Mucosa of descending colon (tissue), 3 donors: ENCODE measurements at regions not wholly inside any gene's neighbourhood (a gene's known extent, or its start where the extent isn't known, plus 50 kb on each side); places are given as distances from the start of the nearest gene placed in this dataset.

Source experiments
- ATAC-seq: fragments of 200-7000 bp; cut with Tn5 transposase; one replicate; pipeline ENCODE4 v1.9.1; 2020; ENCODE audit warnings: mild to moderate bottlenecking, moderate library complexity
- DNase-seq, 3 donors: peaks; one replicate each; pipeline ENCODE4 v3.0.0-alpha.2; 2020
- H3K36me3 ChIP-seq: fragments of 200-600 bp; one replicate; pipeline ENCODE4 v1.8.0; 2021; ENCODE audit warnings: low read depth, mild to moderate bottlenecking
- H3K4me1 ChIP-seq: fragments of 200-600 bp; one replicate; pipeline ENCODE4 v1.8.0; 2021; ENCODE audit warnings: low read depth, mild to moderate bottlenecking
- H3K4me3 ChIP-seq: fragments of 200-600 bp; one replicate; pipeline ENCODE4 v1.8.0; 2021; ENCODE audit warnings: mild to moderate bottlenecking
- H3K9me3 ChIP-seq: fragments of 200-600 bp; one replicate; pipeline ENCODE4 v1.8.0; 2021; ENCODE audit warnings: mild to moderate bottlenecking
- CTCF ChIP-seq: fragments of 200-600 bp; IDR thresholded peaks from one replicate; pipeline ENCODE4 v1.8.0; 2022; ENCODE audit warnings: antibody characterized with exemption, mild to moderate bottlenecking
- intact Hi-C, 2 donors: fragments of 100-400 bp; cut with DNase I in 1 of 2; cut with micrococcal nuclease in 1 of 2; formaldehyde crosslinking; loops; one replicate each; pipeline versions ENCODE4 v1.11.0 to v1.11.1; 2022; cut with DNase I, micrococcal nuclease
- donor health status: DM: no; HTN: no; CAD: no; lungs with moderate emphysema.
- donor health status: DM: no; HTN: no; CAD: no.
- donor health status: DM: no; HTN: yes; CAD: no.

GRCh38 chrX:149992918-149993317 is 54.6 kb upstream of the EOLA2 start:
- ATAC-seq (no peak), DNase-seq (no peak)
- intact Hi-C loops, result no loop called here
- Histone ChIP-seq H3K9me3 (no peaks in the 10 kb centered on the region), H3K36me3 (no peaks in the 10 kb centered on the region), H3K4me1 (no peaks in the 10 kb centered on the region), H3K4me3 (no peak overlapping the region)
- TF ChIP-seq CTCF, result no peak

GRCh38 chrX:149993989-149994388 is 55.7 kb upstream of the EOLA2 start:
- no peaks in the 10 kb centered on the region for H3K4me1 ChIP-seq
- no peak for TF ChIP-seq CTCF
- no peaks in the 10 kb centered on the region for H3K36me3 ChIP-seq
- DNase-seq (no peak), ATAC-seq (no peak)
- H3K9me3 ChIP-seq, result no peaks in the 10 kb centered on the region
- no peak overlapping the region for H3K4me3 ChIP-seq
- intact Hi-C loops, result no loop called here

- no peak for DNase-seq
- H3K36me3 ChIP-seq, result no peaks in the 10 kb centered on the region
- H3K4me3 ChIP-seq, result no peak overlapping the region
- no peak for ATAC-seq
- no peak for TF ChIP-seq CTCF
- intact Hi-C loops, result no loop called here
- no peaks in the 10 kb centered on the region for H3K4me1 ChIP-seq
- no peaks in the 10 kb centered on the region for H3K9me3 ChIP-seq
Observed at GRCh38 chrX:149996515-149996914, 58.2 kb upstream of the EOLA2 start.

- no peak for TF ChIP-seq CTCF
- ATAC-seq, result no peak
- DNase-seq, result no peak
- H3K9me3 ChIP-seq, result no peaks in the 10 kb centered on the region
- intact Hi-C loops, result no loop called here
- H3K4me3 ChIP-seq, result no peak overlapping the region
- H3K4me1 ChIP-seq, result no peaks in the 10 kb centered on the region
- no peaks in the 10 kb centered on the region for H3K36me3 ChIP-seq
Observed at GRCh38 chrX:150005027-150005426, 66.7 kb upstream of the EOLA2 start.

- TF ChIP-seq CTCF, result no peak
- no peaks in the 10 kb centered on the region for H3K36me3 ChIP-seq
Observed at GRCh38 chrX:150007356-150007755, 69.1 kb upstream of the EOLA2 start.

GRCh38 chrX:150012647-150013381 is 74.5 kb upstream of the EOLA2 start:
- no peak for TF ChIP-seq CTCF
- H3K9me3 ChIP-seq, result no peaks in the 10 kb centered on the region
- no peaks in the 10 kb centered on the region for H3K4me1 ChIP-seq
- H3K4me3 ChIP-seq, result no peak overlapping the region
- ATAC-seq (no peak), DNase-seq (no peak)
- no peaks in the 10 kb centered on the region for H3K36me3 ChIP-seq
- intact Hi-C loops, result no loop called here

More at GRCh38 chrX:150007356-150007755, 69.1 kb upstream of the EOLA2 start:
- DNase-seq (no peak), ATAC-seq (no peak)
- intact Hi-C loops, result no loop called here
- Histone ChIP-seq H3K4me3 (no peak overlapping the region), H3K9me3 (no peaks in the 10 kb centered on the region), H3K4me1 (no peaks in the 10 kb centered on the region)
